A673 (cell line): ENCODE measurements at regions not wholly inside any gene's neighbourhood (a gene's known extent, or its start where the extent isn't known, plus 50 kb on each side); places are given as distances from the start of the nearest gene placed in this dataset.
A peak's percentile ranks its signal among the peaks of the same experiment; 100 is the strongest.

Source experiments
- BruUV-seq: library from RNA; stranded (reverse); fragments of 400-500 nt; replicated peaks from 2 replicates; lab custom pipeline; 2021; lab: Mats Ljungman, UMichigan
- CTCF ChIA-PET: fragments of 300-600 bp; sonication (Branson Sonifier 250); formaldehyde crosslinking; loops from one replicate; lab custom pipeline; 2022; ENCODE audit warnings: antibody characterized with exemption; lab: Charles Lee
- POLR2A ChIA-PET: fragments of 300-600 bp; sonication (Branson Sonifier 250); formaldehyde crosslinking; loops from one replicate; lab custom pipeline; 2022; ENCODE audit warnings: antibody characterized with exemption; ENCODE audit not compliant: low non-redundant PET; lab: Charles Lee
- DNase-seq: peaks from one replicate; pipeline ENCODE4 v3.0.0-alpha.2; 2015; ENCODE audit warnings: low spot score
- H3K27ac ChIP-seq: fragments of 200-600 bp; sonication (generic); 2 replicates; pipeline ENCODE4 v1.5.1; 2016; ENCODE audit warnings: mixed run types, low read depth, mild to moderate bottlenecking, mixed read lengths, antibody characterized with exemption, low read length; ENCODE audit not compliant: poor library complexity, severe bottlenecking
- H3K27me3 ChIP-seq: fragments of 200-600 bp; sonication (generic); replicated peaks from 2 replicates; pipeline ENCODE4 v1.6.1; 2017; ENCODE audit warnings: mixed run types, low read depth, mild to moderate bottlenecking, mixed read lengths, antibody characterized with exemption, low read length; ENCODE audit not compliant: insufficient read depth, poor library complexity
- H3K36me3 ChIP-seq: fragments of 200-600 bp; sonication (generic); 2 replicates; pipeline ENCODE4 v1.6.1; 2016; ENCODE audit warnings: mixed run types, mild to moderate bottlenecking, mixed read lengths, antibody characterized with exemption, low read length; ENCODE audit not compliant: insufficient read depth, poor library complexity, severe bottlenecking
- H3K4me1 ChIP-seq: fragments of 200-600 bp; sonication (generic); 2 replicates; pipeline ENCODE4 v1.6.1; 2017; ENCODE audit warnings: mixed run types, mild to moderate bottlenecking, mixed read lengths, antibody characterized with exemption, low read length; ENCODE audit not compliant: insufficient read depth, poor library complexity, severe bottlenecking
- H3K4me3 ChIP-seq: fragments of 200-600 bp; sonication (generic); 2 replicates; pipeline ENCODE4 v1.5.1; 2016; ENCODE audit warnings: low read depth, mixed run types, mild to moderate bottlenecking, mixed read lengths, low read length; ENCODE audit not compliant: poor library complexity, severe bottlenecking
- H3K9me3 ChIP-seq: fragments of 200-600 bp; sonication (generic); 2 replicates; pipeline ENCODE4 v1.6.1; 2016; ENCODE audit warnings: mixed run types, low read depth, mild to moderate bottlenecking, mixed read lengths, antibody characterized with exemption, low read length; ENCODE audit not compliant: poor library complexity, severe bottlenecking
- CTCF ChIP-seq: fragments of 300-800, 200-600 bp; sonication (generic); conservative IDR thresholded peaks from 2 replicates; pipeline ENCODE4 v1.5.1; 2017; ENCODE audit warnings: low read depth, mild to moderate bottlenecking, antibody characterized with exemption, low read length, moderate library complexity, mixed read lengths
- EZH2 ChIP-seq: fragments of 200-600 bp; sonication (generic); IDR thresholded peaks from 2 replicates; pipeline ENCODE4 v1.6.1; 2017; ENCODE audit warnings: borderline replicate concordance, low read depth, mild to moderate bottlenecking, mixed read lengths, antibody characterized with exemption, low read length; ENCODE audit not compliant: poor library complexity, severe bottlenecking
- intact Hi-C: fragments of 100-400 bp; cut with micrococcal nuclease; formaldehyde crosslinking; loops from one replicate; pipeline ENCODE4 v1.10.0; 2022; ENCODE audit not compliant: unreplicated experiment

GRCh38 chr10:2989292-2989947 lies 77.9 kb upstream of the PFKP start:
- CTCF ChIA-PET, result no interaction called here
- POLR2A ChIA-PET, result no interaction called here
- TF ChIP-seq EZH2 (no peak), CTCF (no peak)
- BruUV-seq, result no TSS peak
- peak; percentile 21 for DNase-seq
- Histone ChIP-seq H3K27me3 (peaks cover 7% of the 10 kb centered on the region), H3K4me1 (no peaks in the 10 kb centered on the region), H3K9me3 (no peaks in the 10 kb centered on the region), H3K27ac (no peak overlapping the region), H3K4me3 (no peak overlapping the region), H3K36me3 (no peaks in the 10 kb centered on the region)
- intact Hi-C loops, result no loop called here

GRCh38 chr10:2987185-2987768 lies 80.1 kb upstream of the PFKP start:
- H3K4me3 ChIP-seq, result no peak overlapping the region
- POLR2A ChIA-PET, result no interaction called here
- H3K36me3 ChIP-seq, result no peaks in the 10 kb centered on the region
- H3K27ac ChIP-seq, result no peak overlapping the region
- BruUV-seq, result no TSS peak
- no peaks in the 10 kb centered on the region for H3K9me3 ChIP-seq
- H3K4me1 ChIP-seq, result no peaks in the 10 kb centered on the region
- intact Hi-C loops, result no loop called here
- no peak for DNase-seq
- CTCF ChIA-PET, result no interaction called here
- no peak for TF ChIP-seq CTCF
- no peak for TF ChIP-seq EZH2
- H3K27me3 ChIP-seq, result peaks cover 7% of the 10 kb centered on the region

- POLR2A ChIA-PET, result no interaction called here
- Histone ChIP-seq H3K27me3 (peaks cover 7% of the 10 kb centered on the region), H3K9me3 (no peaks in the 10 kb centered on the region), H3K36me3 (no peaks in the 10 kb centered on the region), H3K27ac (no peak overlapping the region), H3K4me3 (no peak overlapping the region), H3K4me1 (no peaks in the 10 kb centered on the region)
- CTCF ChIA-PET, result no interaction called here
- TF ChIP-seq CTCF, result no peak
- TF ChIP-seq EZH2, result no peak
- no TSS peak for BruUV-seq
- intact Hi-C loops, result no loop called here
- DNase-seq, result no peak
These were observed 81.0 kb upstream of the PFKP start for GRCh38 chr10:2986391-2986801.
